GM21515 (cell line): ENCODE measurements at regions not wholly inside any gene's neighbourhood (a gene's known extent, or its start where the extent isn't known, plus 50 kb on each side); places are given as distances from the start of the nearest gene placed in this dataset.
A peak's percentile ranks its signal among the peaks of the same experiment; 100 is the strongest.

Source experiments
- ATAC-seq: cut with Tn5 transposase; IDR thresholded peaks from one replicate; pipeline ENCODE4 v1.9.1; 2021; ENCODE audit not compliant: unreplicated experiment

GRCh38 chr10:111338805-111339204, 262.0 kb downstream of the ADRA2A start:
- ATAC-seq, result peak; percentile 94

GRCh38 chr10:111344804-111345203, 268.0 kb downstream of the ADRA2A start:
- no peak for ATAC-seq

DNA sequence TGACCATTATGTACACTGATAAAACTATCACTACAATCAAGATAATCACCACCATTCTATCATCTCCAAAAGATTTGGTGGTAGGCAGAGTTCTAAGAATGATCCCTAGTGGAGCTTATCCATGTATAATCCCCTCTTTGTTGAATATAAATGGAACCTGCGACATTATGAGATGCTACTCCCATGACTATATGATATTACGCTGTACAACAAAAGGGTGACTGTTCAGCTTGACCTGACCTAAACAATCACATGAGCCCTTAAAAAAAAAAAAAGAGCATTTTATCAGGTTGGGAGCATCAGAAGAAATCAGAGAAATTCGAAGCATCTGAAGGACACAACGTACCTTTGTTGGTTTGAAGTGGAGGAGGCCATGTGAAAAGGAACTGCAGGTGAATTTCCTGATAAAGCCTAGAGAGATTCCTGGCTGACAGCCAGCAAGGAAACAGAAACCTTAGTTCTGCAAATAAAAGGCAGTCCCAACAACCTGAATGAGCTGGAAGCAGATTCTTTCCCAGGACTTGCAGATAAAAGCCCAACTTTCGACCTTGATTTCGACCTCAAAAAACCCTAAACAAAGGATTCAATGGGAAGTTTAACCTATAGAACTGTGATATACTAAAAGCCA, 270.7 kb downstream of the ADRA2A start:
- ATAC-seq, result no peak

DNA sequence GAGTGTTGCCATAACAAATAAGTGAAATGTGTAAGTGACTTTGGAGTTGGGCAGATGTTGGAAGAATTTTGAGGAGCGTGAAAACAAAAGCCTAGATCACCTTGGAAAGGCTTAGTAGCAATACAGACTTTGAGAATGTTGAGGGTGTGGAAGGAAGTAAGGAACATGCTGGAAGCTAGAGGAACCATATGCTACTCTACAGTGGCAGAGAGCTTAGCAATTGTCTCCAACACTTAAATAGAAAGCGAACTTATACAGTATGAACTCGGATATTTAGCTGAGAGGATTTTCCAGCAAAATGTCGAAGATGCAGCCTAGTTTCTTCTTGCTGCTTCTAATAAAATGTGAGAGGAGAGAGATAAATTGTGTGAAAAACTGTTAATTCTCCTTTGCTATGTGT, 271.2 kb downstream of the ADRA2A start:
- ATAC-seq, result no peak

DNA sequence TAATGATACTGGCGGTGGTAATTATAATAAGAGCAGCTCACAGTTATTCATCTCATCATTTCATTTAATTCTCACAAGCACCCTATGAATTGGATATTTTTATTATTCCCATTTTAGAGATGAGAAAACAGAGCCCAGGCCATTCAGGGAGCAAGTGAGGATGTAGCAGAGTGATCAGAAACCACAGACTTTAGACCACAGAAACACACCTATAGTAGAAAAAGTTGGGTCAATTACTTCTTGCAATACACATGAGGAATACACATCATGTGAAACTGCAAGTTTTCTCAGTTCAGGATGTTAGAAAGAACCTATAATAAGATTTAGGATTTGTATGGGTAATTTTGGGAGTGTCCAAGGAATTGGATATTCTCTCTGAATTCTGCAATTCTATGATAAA, 278.0 kb downstream of the ADRA2A start:
- no peak for ATAC-seq

- no peak for ATAC-seq
Measured at GRCh38 chr10:111356571-111356970, 279.7 kb downstream of the ADRA2A start.

DNA sequence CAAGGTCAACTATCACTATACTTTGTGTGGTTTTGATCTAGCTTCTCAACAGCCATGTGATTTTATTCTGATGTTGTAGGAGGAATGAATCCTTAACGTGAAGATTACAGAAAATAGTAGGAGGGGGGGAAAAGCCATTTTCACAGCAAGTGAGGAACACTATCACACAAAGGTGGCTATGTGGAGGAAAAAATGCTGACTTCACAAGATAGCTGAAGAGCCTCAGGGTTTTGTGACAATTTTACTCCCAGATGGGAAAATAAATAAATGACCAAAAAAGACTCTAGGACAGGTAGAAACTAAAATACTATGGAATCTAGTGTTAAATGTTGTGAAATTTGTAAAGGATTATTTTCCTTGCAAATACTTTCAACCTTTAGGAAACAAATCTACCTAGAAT, 281.0 kb downstream of the ADRA2A start:
- no peak for ATAC-seq

GRCh38 chr10:111360260-111360925, 283.6 kb downstream of the ADRA2A start:
- peak; percentile 75 for ATAC-seq

GRCh38 chr10:111367531-111367930, 290.7 kb downstream of the ADRA2A start:
- no peak for ATAC-seq

GRCh38 chr10:111370101-111370500, 293.3 kb downstream of the ADRA2A start:
- ATAC-seq, result no peak

- ATAC-seq, result no peak
Measured at GRCh38 chr10:111373696-111374095, 296.9 kb downstream of the ADRA2A start.

- ATAC-seq, result no peak
Measured at GRCh38 chr10:111379534-111380187, 302.8 kb downstream of the ADRA2A start.

DNA sequence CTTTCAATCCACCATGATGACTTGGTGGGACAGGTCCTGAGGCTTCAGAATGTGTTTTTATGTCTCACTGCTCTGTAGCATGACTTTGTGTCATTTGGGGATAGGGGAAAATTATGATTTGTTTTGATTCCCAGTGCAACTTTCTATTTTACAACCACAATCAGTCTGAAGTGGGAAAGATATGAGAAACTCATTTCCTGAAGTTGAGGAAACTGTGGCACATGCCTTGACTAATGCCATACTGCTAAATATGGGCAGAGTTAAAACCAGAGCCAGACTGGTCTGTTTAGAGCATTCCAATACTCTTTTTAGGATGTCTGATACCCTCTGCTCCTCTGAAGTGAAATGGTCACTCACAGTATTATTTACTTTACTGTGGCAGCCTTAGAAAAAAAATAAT, 307.7 kb downstream of the ADRA2A start:
- no peak for ATAC-seq

- ATAC-seq, result no peak
Measured at GRCh38 chr10:111390813-111391563, 314.2 kb downstream of the ADRA2A start.

DNA sequence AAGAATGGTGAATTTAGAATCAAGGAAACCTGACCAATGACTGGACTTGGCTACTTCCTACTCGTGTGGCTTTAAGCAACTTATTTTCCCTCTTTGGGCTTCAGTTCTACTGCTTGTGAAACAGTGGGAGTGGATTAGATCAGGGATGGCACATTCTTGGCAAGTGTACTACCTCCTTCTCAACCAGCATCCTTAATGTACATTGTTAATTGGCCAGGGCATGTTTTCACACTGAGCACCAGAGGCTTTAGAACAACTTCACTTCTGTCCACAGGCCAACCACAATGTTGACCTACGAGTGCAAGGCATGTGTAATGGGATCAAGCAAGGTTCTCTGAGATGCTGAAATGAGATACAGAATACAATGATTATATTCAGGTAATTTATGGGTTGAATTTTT, 315.3 kb downstream of the ADRA2A start:
- no peak for ATAC-seq

DNA sequence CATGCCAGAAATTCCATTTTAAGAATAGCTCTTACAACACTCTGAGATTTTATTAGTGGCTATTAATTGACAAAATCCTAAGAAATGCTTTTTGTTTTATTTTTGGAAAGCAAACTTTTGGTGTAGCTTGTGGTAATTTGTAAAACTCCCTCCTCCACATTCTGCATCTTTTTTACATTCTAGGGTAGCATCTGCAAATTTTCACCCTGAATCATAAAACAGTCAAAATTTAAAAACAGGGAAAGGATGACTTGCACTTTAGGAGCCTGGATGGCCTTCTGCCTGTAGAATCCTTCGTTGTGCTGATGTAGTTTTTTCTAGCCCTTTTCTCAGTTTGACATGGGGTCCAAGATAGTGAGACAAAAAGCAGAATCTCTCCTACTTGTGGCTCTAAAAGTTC, 316.1 kb downstream of the ADRA2A start:
- ATAC-seq, result no peak

GRCh38 chr10:111410740-111411139, 333.9 kb downstream of the ADRA2A start:
- ATAC-seq, result no peak

DNA sequence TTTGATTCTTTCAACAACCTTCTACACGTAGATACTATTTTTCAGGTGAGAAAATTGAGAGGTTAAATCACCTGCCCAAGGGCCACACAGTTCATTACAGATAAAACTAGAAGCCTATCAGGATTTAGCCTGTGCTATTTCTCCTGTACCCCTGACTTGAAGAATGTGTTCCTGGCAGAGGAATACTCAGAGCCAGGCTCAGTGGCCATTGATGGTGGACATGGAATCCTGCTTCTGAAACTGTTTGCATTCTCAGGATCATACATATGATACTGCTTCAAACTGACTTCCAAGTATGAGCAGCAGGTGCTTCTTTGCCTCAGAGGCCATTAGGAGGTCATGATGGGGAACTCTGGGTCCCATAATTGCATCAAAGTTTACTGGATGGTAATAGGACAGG, 348.6 kb downstream of the ADRA2A start:
- no peak for ATAC-seq

- ATAC-seq, result no peak
Measured at GRCh38 chr10:111429288-111430028, 352.6 kb downstream of the ADRA2A start.

GRCh38 chr10:111430070-111430469, 353.2 kb downstream of the ADRA2A start:
- ATAC-seq, result no peak

GRCh38 chr10:111432588-111432987, 355.8 kb downstream of the ADRA2A start:
- ATAC-seq, result no peak
